B cell (primary cell): ENCODE measurements at regions not wholly inside any gene's neighbourhood (a gene's known extent, or its start where the extent isn't known, plus 50 kb on each side); places are given as distances from the start of the nearest gene placed in this dataset.

Source experiments
- ATAC-seq: fragments of 200-7000 bp; cut with Tn5 transposase; one replicate; pipeline ENCODE4 v1.10.0; 2021; ENCODE audit warnings: low read depth, mild to moderate bottlenecking, moderate number of reproducible peaks, moderate library complexity
- CTCF ChIA-PET: fragments of 350-600 bp; sonication (Branson Sonifier 250); formaldehyde crosslinking; loops from one replicate; lab custom pipeline; 2021; ENCODE audit warnings: antibody characterized with exemption, inconsistent platforms; lab: Charles Lee
- POLR2A ChIA-PET: fragments of 350-600 bp; sonication (Branson Sonifier 250); formaldehyde crosslinking; loops from one replicate; lab custom pipeline; 2021; ENCODE audit warnings: antibody characterized with exemption; lab: Charles Lee
- DNase-seq: peaks from one replicate; pipeline ENCODE4 v3.0.0; 2013
- H2AFZ ChIP-seq: 2 replicates; pipeline ENCODE4 v1.6.1; 2012; ENCODE audit warnings: mild to moderate bottlenecking, low read depth, low read length; ENCODE audit not compliant: insufficient read depth, poor library complexity, severe bottlenecking
- H3K27ac ChIP-seq, 2 donors: 1 replicate in 1 of 2; 2 replicates in 1 of 2; pipeline ENCODE4 v1.5.1; 2012 to 2013; ENCODE audit warnings: low read length in 2 of 2, mild to moderate bottlenecking in 2 of 2, moderate library complexity in 1 of 2
- H3K27me3 ChIP-seq, 4 experiments: fragments of 200-600 bp in 1 of 4; sonication (generic) in 1 of 4; replicated peaks in 1 of 4; 1 replicate in 2 of 4; 2 replicates in 2 of 4; pipeline versions ENCODE4 v1.6.1 to v1.7.0; 2013 to 2016; ENCODE audit warnings: low read length in 3 of 4, mild to moderate bottlenecking in 2 of 4, mixed read lengths in 1 of 4, moderate library complexity in 1 of 4; ENCODE audit not compliant: insufficient read depth in 4 of 4, control insufficient read depth in 3 of 4; ENCODE audit errors: control extremely low read depth in 1 of 4
- H3K36me3 ChIP-seq, 2 experiments: replicated peaks in 1 of 2; 1 replicate in 1 of 2; 2 replicates in 1 of 2; pipeline versions ENCODE4 v1.6.1 to v1.7.1; 2013; ENCODE audit warnings: low read length in 1 of 2; ENCODE audit not compliant: insufficient read depth in 2 of 2, control insufficient read depth in 1 of 2; ENCODE audit errors: control extremely low read depth in 1 of 2, extremely low read depth in 1 of 2
- H3K4me1 ChIP-seq, 2 donors: fragments of 200-600 bp in 1 of 2; sonication (generic) in 1 of 2; 1 replicate in 1 of 2; 2 replicates in 1 of 2; pipeline versions ENCODE4 v1.5.1 to v1.6.1; 2013 to 2017; ENCODE audit warnings: low read length in 2 of 2; ENCODE audit not compliant: control insufficient read depth in 2 of 2, insufficient read depth in 2 of 2
- H3K4me2 ChIP-seq: replicated peaks from 2 replicates; pipeline ENCODE3; 2012; ENCODE audit warnings: mild to moderate bottlenecking, low read depth, low read length; ENCODE audit not compliant: poor library complexity, severe bottlenecking
- H3K4me3 ChIP-seq, 5 experiments: fragments of 200-600 bp in 1 of 5; sonication (generic) in 1 of 5; 1 replicate in 3 of 5; 2 replicates in 2 of 5; pipeline versions ENCODE4 v1.5.1 to v1.7.0; 2011 to 2016; ENCODE audit warnings: low read length in 4 of 5, mild to moderate bottlenecking in 4 of 5, low read depth in 2 of 5, control low read depth in 1 of 5, moderate library complexity in 1 of 5; ENCODE audit not compliant: insufficient read depth in 1 of 5; ENCODE audit errors: control extremely low read depth in 1 of 5, extremely low read depth in 1 of 5
- H3K79me2 ChIP-seq: fragments of 200-600 bp; sonication (generic); one replicate; pipeline ENCODE4 v1.6.0; 2016; ENCODE audit warnings: low read length; ENCODE audit not compliant: control insufficient read depth, insufficient read depth
- H3K9ac ChIP-seq: fragments of 200-600 bp; sonication (generic); 2 replicates; pipeline ENCODE4 v1.6.1; 2017; ENCODE audit warnings: mild to moderate bottlenecking, low read length, moderate library complexity
- H3K9me3 ChIP-seq, 3 donors: one replicate each; pipeline versions ENCODE4 v1.6.1 to v1.7.1; 2013; ENCODE audit warnings: low read length in 2 of 3; ENCODE audit not compliant: control insufficient read depth in 2 of 3, insufficient read depth in 1 of 3; ENCODE audit errors: control extremely low read depth in 1 of 3
- H4K20me1 ChIP-seq: 2 replicates; pipeline ENCODE4 v1.6.0; 2012; ENCODE audit warnings: mild to moderate bottlenecking, low read length; ENCODE audit not compliant: insufficient read depth, control insufficient read depth, poor library complexity, severe bottlenecking
- H3K27ac Mint-ChIP-seq: one replicate; pipeline ENCODE4 v1.8.0; 2021; ENCODE audit warnings: mixed read lengths
- H3K27me3 Mint-ChIP-seq: one replicate; pipeline ENCODE4 v1.8.0; 2021; ENCODE audit warnings: mixed read lengths
- H3K4me1 Mint-ChIP-seq: one replicate; pipeline ENCODE4 v1.8.0; 2021; ENCODE audit warnings: mixed read lengths
- H3K4me3 Mint-ChIP-seq: one replicate; pipeline ENCODE4 v1.8.0; 2021; ENCODE audit warnings: mixed read lengths
- H3K9me3 Mint-ChIP-seq: one replicate; pipeline ENCODE4 v1.8.0; 2022; ENCODE audit warnings: mixed read lengths; ENCODE audit not compliant: insufficient read depth
- CTCF ChIP-seq: fragments of 200-600 bp; IDR thresholded peaks from one replicate; pipeline ENCODE4 v1.8.0; 2022; ENCODE audit warnings: antibody characterized with exemption, mild to moderate bottlenecking
- EZH2 ChIP-seq: IDR thresholded peaks from 2 replicates; pipeline ENCODE4 v1.6.1; 2012; ENCODE audit warnings: borderline replicate concordance, low read depth, mild to moderate bottlenecking, moderate library complexity, low read length; ENCODE audit not compliant: insufficient read depth, poor library complexity, severe bottlenecking
- WGBS: methylation state at CpG from one replicate; pipeline ENCODE4 v1.1.5; 2013; ENCODE audit warnings: missing lambda C conversion rate; ENCODE audit not compliant: insufficient coverage; 5-methylcytosine and 5-hydroxymethylcytosine counted together
- intact Hi-C: fragments of 100-400 bp; cut with micrococcal nuclease; formaldehyde crosslinking; loops from one replicate; pipeline ENCODE4 v1.10.0; 2022

DNA sequence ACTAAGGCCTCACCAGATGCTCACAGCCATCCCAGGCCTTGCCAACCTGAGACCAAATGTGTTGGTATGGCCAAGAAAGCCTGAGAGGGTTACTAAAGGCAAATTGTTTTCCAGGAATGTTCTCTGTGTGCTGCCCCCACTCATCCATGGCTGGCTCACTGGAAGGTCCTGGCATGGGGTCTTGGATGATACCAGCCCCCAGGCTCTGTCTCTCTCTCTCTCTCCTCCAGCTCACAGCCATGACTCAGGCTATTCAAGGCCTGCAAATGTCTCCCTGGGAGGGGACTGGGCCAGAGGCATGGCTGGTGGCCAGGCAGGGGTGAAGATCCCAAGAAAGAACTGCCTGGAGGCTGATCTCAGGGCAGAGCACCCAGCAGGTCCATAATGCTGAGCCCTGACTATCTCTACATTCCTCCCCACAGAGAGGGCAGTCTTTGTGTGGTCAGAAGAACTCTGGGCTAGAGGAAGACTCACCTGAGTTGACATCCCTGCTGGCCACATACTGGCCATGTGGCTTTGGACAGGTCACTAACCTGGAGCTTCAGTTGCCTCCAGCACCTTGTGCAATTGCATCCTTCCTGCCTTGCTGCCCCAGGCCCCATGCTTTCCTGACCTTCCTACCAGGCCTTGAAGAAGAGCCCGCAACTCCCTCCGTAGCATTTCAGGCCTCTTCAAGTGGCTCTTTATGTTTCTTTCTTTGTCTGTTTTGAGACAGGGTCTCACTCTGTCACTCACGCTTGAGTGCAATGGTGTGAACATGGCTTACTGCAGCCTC is 150.4 kb downstream of the ZFP36L2 start:
- no peaks in the 10 kb centered on the region for H3K4me1 ChIP-seq
- H3K27ac ChIP-seq, result no peak overlapping the region
- POLR2A ChIA-PET, result no interaction called here
- H3K36me3 ChIP-seq, result no peaks in the 10 kb centered on the region
- no peaks in the 10 kb centered on the region for H3K9me3 ChIP-seq
- no peak overlapping the region for H3K9ac ChIP-seq
- CTCF ChIA-PET, result no interaction called here
- intact Hi-C loops, result no loop called here
- Mint-ChIP-seq H3K4me3 (no peak overlapping the region), H3K27me3 (no peaks in the 10 kb centered on the region), H3K27ac (no peak overlapping the region), H3K9me3 (no peaks in the 10 kb centered on the region), H3K4me1 (no peaks in the 10 kb centered on the region)
- ATAC-seq (no peak), DNase-seq (no peak)
- 97% methylated on average over 3 of the region's 3 CpGs for whole genome bisulfite sequencing
- H3K4me3 ChIP-seq, result no peak overlapping the region
- H3K79me2 ChIP-seq, result no peaks in the 10 kb centered on the region
- no peak overlapping the region for H3K4me2 ChIP-seq
- TF ChIP-seq CTCF, result no peak
- TF ChIP-seq EZH2, result no peak
- no peak overlapping the region for H2AFZ ChIP-seq
- no peaks in the 10 kb centered on the region for H4K20me1 ChIP-seq
- no peaks in the 10 kb centered on the region for H3K27me3 ChIP-seq

DNA sequence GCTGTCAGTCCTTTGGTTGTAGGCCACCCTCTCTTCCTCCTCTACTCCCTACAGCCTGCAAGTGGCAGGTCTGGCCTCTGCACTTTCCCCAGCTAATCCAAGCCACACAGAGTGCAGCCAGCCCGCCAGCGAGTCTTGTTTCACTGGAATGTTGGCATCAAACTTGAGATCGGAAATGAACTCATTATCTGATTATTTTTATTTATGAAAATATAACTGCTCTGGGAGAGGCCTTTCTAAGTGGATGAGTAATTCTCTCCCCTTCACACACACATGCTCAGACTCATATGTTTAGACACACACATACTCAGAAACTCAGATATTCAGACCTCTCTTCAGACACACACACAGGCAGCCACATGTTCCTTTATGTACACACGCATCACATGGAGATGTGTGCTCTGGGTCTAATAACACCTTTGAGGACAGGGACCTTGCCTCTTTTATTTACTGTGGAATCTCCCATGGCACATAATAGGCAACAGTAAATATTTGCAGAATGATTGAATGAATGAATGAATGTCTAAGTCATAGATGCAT is 151.3 kb downstream of the ZFP36L2 start:
- H3K4me3 ChIP-seq, result no peak overlapping the region
- H2AFZ ChIP-seq, result no peak overlapping the region
- CTCF ChIA-PET, result no interaction called here
- no peak for TF ChIP-seq CTCF
- no peaks in the 10 kb centered on the region for H3K9me3 Mint-ChIP-seq
- no peaks in the 10 kb centered on the region for H3K9me3 ChIP-seq
- POLR2A ChIA-PET, result no interaction called here
- H3K27me3 Mint-ChIP-seq, result no peaks in the 10 kb centered on the region
- H3K27me3 ChIP-seq, result no peaks in the 10 kb centered on the region
- no peak overlapping the region for H3K9ac ChIP-seq
- H3K4me3 Mint-ChIP-seq, result no peak overlapping the region
- no peak overlapping the region for H3K27ac Mint-ChIP-seq
- DNase-seq (no peak), ATAC-seq (no peak)
- no peaks in the 10 kb centered on the region for H3K79me2 ChIP-seq
- no peaks in the 10 kb centered on the region for H3K4me1 Mint-ChIP-seq
- no peak overlapping the region for H3K27ac ChIP-seq
- no peak overlapping the region for H3K4me2 ChIP-seq
- H3K36me3 ChIP-seq, result no peaks in the 10 kb centered on the region
- no peaks in the 10 kb centered on the region for H3K4me1 ChIP-seq
- WGBS, result no CpG with 5 or more reads among the region's 4 CpGs
- intact Hi-C loops, result no loop called here
- H4K20me1 ChIP-seq, result no peaks in the 10 kb centered on the region
